ENCODE measurements at regions not wholly inside any gene's neighbourhood (a gene's known extent, or its start where the extent isn't known, plus 50 kb on each side); places are given as distances from the start of the nearest gene placed in this dataset.

- Mint-ChIP-seq H3K9me3 (ENCODE audit: insufficient read depth) (no peaks in the 10 kb centered on the region), H3K4me1 (peaks cover 7% of the 10 kb centered on the region), H3K27me3 (no peaks in the 10 kb centered on the region), H3K27ac (no peak overlapping the region), H3K4me3 (no peak overlapping the region)
- no peaks in the 10 kb centered on the region for H3K79me2 ChIP-seq (ENCODE audit: control insufficient read depth, insufficient read depth, low read length)
- H3K4me1 ChIP-seq (ENCODE audit: control insufficient read depth in 2 of 2, insufficient read depth in 2 of 2, low read length in 2 of 2), result peaks cover 6 to 9% of the 10 kb centered on the region in 2 donors
- ChIA-PET CTCF (interaction anchor here (0.9 kb wide), 1 partner anchor 730 kb away, joined by 3 read pairs; no protein-coding TSS in a partner anchor), POLR2A (no interaction called here)
- no peak overlapping the region for H3K4me3 ChIP-seq (ENCODE audit: control extremely low read depth in 1 of 5, extremely low read depth in 1 of 5, insufficient read depth in 1 of 5, low read depth in 2 of 5, low read length in 4 of 5)
- no peaks in the 10 kb centered on the region for H4K20me1 ChIP-seq (ENCODE audit: control insufficient read depth, insufficient read depth, low read length, poor library complexity, severe bottlenecking)
- TF ChIP-seq EZH2 (IDR thresholded peaks at IDR 0.05; ENCODE audit: borderline replicate concordance, insufficient read depth, low read depth, low read length, poor library complexity, severe bottlenecking) (no peak), CTCF (IDR thresholded peaks at IDR 0.05) (no peak)
- H2AFZ ChIP-seq (ENCODE audit: insufficient read depth, low read depth, low read length, poor library complexity, severe bottlenecking), result no peak overlapping the region
- no peak overlapping the region for H3K9ac ChIP-seq (ENCODE audit: low read length)
- WGBS (ENCODE audit: insufficient coverage), result no CpG with 5 or more reads among the region's 3 CpGs
- H3K27ac ChIP-seq (ENCODE audit: low read length in 2 of 2), result no peak overlapping the region
- intact Hi-C loops (cut with micrococcal nuclease), result no loop called here
- no peaks in the 10 kb centered on the region for H3K36me3 ChIP-seq (replicated peaks in 1 of 2; ENCODE audit: control extremely low read depth in 1 of 2, control insufficient read depth in 1 of 2, extremely low read depth in 1 of 2, insufficient read depth in 2 of 2, low read length in 1 of 2)
- H3K9me3 ChIP-seq (ENCODE audit: control extremely low read depth in 1 of 3, control insufficient read depth in 2 of 3, insufficient read depth in 1 of 3, low read length in 2 of 3), result no peaks in the 10 kb centered on the region
- no peaks in the 10 kb centered on the region for H3K27me3 ChIP-seq (replicated peaks in 1 of 4; ENCODE audit: control extremely low read depth in 1 of 4, control insufficient read depth in 3 of 4, insufficient read depth in 4 of 4, low read length in 3 of 4)
- DNase-seq, result no peak
- ATAC-seq (ENCODE audit: low read depth), result no peak
- no peak overlapping the region for H3K4me2 ChIP-seq (replicated peaks; ENCODE audit: low read depth, low read length, poor library complexity, severe bottlenecking)
Observed at GRCh38 chr3:177781686-177782161, 584.4 kb upstream of the TBL1XR1 start.

GRCh38 chr3:177783338-177783737, 586.1 kb upstream of the TBL1XR1 start:
- no peaks in the 10 kb centered on the region for H3K79me2 ChIP-seq (ENCODE audit: control insufficient read depth, insufficient read depth, low read length)
- intact Hi-C loops (cut with micrococcal nuclease), result no loop called here
- H3K36me3 ChIP-seq (replicated peaks in 1 of 2; ENCODE audit: control extremely low read depth in 1 of 2, control insufficient read depth in 1 of 2, extremely low read depth in 1 of 2, insufficient read depth in 2 of 2, low read length in 1 of 2), result no peaks in the 10 kb centered on the region
- no peak overlapping the region for H3K9ac ChIP-seq (ENCODE audit: low read length)
- H3K4me1 ChIP-seq (ENCODE audit: control insufficient read depth in 2 of 2, insufficient read depth in 2 of 2, low read length in 2 of 2), result peaks cover 4 to 6% of the 10 kb centered on the region in 2 donors
- H3K27ac ChIP-seq (ENCODE audit: low read length in 2 of 2), result no peak overlapping the region
- CTCF ChIA-PET, result no interaction called here
- H3K4me3 ChIP-seq (ENCODE audit: control extremely low read depth in 1 of 5, extremely low read depth in 1 of 5, insufficient read depth in 1 of 5, low read depth in 2 of 5, low read length in 4 of 5), result no peak overlapping the region
- DNase-seq (no peak), ATAC-seq (ENCODE audit: low read depth) (no peak)
- H3K27me3 ChIP-seq (replicated peaks in 1 of 4; ENCODE audit: control extremely low read depth in 1 of 4, control insufficient read depth in 3 of 4, insufficient read depth in 4 of 4, low read length in 3 of 4), result no peaks in the 10 kb centered on the region
- no peaks in the 10 kb centered on the region for H4K20me1 ChIP-seq (ENCODE audit: control insufficient read depth, insufficient read depth, low read length, poor library complexity, severe bottlenecking)
- no peak overlapping the region for H3K4me2 ChIP-seq (replicated peaks; ENCODE audit: low read depth, low read length, poor library complexity, severe bottlenecking)
- H3K4me1 Mint-ChIP-seq, result peaks cover 3% of the 10 kb centered on the region
- no CpG with 5 or more reads among the region's 2 CpGs for WGBS (ENCODE audit: insufficient coverage)
- POLR2A ChIA-PET, result no interaction called here
- H3K27me3 Mint-ChIP-seq, result no peaks in the 10 kb centered on the region
- no peak overlapping the region for H3K27ac Mint-ChIP-seq
- no peak overlapping the region for H3K4me3 Mint-ChIP-seq
- H3K9me3 Mint-ChIP-seq (ENCODE audit: insufficient read depth), result no peaks in the 10 kb centered on the region
- no peaks in the 10 kb centered on the region for H3K9me3 ChIP-seq (ENCODE audit: control extremely low read depth in 1 of 3, control insufficient read depth in 2 of 3, insufficient read depth in 1 of 3, low read length in 2 of 3)
- TF ChIP-seq EZH2 (IDR thresholded peaks at IDR 0.05; ENCODE audit: borderline replicate concordance, insufficient read depth, low read depth, low read length, poor library complexity, severe bottlenecking) (no peak), CTCF (IDR thresholded peaks at IDR 0.05) (no peak)
- H2AFZ ChIP-seq (ENCODE audit: insufficient read depth, low read depth, low read length, poor library complexity, severe bottlenecking), result no peak overlapping the region
